ENCODE measurements at regions not wholly inside any gene's neighbourhood (a gene's known extent, or its start where the extent isn't known, plus 50 kb on each side); places are given as distances from the start of the nearest gene placed in this dataset.
"Not testable (repeated sequence)": the region's sequence is repeated elsewhere in the genome, so short reads cannot be mapped to it uniquely, and the experiment has no call there.

DNA sequence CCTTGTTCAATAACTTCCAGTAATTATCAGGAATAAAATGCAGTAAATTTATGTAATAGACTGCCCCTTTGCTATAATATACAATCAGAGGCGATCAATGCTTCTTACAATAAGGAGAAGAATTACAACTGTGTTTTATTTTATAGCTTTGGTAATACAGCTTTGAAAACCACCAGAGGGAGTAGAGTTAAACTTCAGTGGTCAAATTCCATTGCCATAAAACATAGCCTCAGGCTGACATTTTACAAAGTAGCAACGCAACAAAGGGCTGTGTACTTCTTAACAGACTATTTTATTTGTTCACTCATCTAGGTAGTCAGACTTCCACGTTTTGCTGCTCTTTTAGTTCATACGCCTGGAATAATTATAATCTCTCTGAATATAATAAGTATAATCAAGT lies 58.5 kb downstream of the TEX13C start:
- DNase-seq, result no peak

- DNase-seq, result no peak
These were observed 59.1 kb downstream of the TEX13C start for GRCh38 chrX:125378770-125379169.

DNA sequence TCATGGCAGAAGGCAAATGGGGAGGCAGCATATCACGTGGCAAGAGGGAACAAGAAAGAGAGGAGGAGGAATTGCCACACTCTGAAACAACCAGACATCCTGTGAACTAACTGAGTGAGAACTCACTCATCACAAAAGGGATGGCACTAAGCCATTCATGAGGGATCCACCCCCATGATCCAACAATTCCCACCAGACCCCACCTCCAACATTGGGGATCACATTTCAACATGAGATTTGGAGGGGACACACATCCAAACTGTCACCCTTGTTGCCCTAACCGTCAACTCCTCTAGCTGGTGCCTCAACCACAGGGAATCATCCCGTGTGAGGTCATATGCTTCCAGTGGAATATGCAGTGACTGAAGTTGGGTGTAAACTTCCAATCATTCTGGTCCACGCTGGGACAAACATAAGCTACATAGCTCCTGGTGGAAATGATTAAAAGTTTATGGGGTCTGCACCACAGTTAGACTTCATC lies 62.5 kb downstream of the TEX13C start:
- no peak for DNase-seq

DNA sequence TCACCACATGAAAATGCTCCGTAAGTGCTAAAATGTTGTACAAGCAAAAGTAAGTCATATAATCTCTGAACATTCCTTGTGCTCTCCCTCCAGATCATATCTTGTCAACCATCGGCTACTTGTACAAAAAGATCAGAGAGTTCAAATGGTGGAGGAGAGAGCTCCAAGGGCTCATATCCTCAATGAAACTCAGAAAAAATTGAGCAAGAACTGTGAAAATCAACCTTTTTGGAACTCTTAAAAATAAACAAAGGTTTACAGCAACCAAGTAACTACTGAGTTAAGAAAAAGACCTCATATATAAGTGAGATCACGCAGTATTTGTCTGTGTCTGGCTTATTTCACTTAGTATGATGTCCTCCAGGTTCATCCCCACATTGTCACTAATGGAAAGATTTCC lies 63.2 kb downstream of the TEX13C start:
- DNase-seq, result no peak

DNA sequence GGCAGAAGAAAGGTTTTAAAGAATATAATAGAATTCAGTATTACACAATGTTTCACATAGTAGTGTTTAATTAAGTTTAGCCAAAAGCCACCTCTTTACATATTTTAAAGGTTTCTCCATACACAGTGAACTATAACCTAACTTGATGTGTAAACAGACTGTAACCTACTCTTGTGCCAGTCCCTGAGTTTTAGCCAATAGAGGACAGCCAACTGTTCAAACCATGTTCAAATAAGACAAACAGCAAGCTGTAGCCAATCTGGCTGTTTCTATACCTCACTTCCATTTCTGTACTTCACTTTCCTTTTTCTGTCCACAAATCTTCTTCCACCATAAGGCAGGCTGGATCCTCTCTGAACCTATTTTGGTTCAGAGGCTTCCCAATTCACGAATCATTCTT lies 65.2 kb downstream of the TEX13C start:
- DNase-seq, result no peak

DNA sequence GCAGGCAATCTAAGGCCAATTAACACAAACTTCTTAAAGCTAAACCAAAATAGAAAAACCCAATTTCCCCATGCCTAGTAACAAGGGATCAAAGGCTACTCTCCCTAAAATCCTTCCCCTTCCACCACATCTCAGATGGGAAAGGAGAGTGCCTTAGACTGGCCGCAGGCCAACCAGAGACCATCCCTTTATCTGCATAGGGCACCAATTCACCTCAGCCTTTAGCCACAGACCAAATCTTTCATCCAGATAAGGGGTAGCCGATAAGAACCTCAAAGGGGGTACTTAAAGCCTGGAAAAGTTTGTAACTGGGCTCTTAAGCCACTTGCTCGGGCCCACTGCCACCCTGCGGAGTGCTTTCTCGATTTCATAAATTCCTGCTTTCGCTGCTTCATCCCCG lies 68.3 kb downstream of the TEX13C start:
- DNase-seq, result no peak

DNA sequence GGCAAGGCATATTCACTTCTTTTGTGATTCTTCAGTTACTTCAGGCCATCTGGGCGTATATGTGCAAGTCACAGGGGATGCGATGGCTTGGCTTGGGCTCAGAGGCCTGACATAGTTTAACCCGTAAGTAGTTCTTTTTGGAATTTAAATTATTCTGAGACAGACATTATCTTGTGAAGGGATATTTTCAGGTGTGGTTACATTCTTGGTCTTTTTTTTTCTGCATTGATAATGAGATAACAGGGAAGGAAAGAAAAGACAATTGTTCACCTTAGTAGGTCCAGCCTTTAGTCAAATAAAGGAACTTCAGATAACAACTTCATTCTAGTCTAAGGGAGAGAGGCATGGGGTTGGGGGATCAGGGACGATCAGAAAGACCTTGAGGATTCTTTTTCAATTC lies 74.8 kb downstream of the TEX13C start:
- no peak for DNase-seq

DNA sequence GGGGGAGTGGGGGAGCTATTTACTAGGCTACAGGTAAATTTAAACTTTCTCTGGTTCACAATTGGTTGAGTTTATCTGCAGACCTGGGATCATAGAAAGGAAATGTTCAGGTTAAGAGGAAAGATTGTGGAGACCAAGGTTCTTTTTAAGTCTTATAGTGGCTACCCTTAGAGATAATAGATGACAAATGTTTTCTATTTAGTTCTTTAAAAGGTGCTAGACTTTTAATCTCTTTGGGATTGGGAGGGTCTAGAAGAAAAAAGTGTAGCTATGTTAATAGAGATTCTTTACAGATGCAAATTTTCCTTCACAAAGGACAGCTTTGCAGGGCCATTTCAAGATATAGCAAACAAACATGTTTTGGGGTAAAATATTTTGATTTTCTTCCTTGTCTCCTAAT lies 76.0 kb downstream of the TEX13C start:
- DNase-seq, result no peak

- DNase-seq, result no peak
These were observed 79.3 kb downstream of the TEX13C start for GRCh38 chrX:125398959-125399440.

- DNase-seq, result no peak
These were observed 83.1 kb downstream of the TEX13C start for GRCh38 chrX:125402807-125403206.

DNA sequence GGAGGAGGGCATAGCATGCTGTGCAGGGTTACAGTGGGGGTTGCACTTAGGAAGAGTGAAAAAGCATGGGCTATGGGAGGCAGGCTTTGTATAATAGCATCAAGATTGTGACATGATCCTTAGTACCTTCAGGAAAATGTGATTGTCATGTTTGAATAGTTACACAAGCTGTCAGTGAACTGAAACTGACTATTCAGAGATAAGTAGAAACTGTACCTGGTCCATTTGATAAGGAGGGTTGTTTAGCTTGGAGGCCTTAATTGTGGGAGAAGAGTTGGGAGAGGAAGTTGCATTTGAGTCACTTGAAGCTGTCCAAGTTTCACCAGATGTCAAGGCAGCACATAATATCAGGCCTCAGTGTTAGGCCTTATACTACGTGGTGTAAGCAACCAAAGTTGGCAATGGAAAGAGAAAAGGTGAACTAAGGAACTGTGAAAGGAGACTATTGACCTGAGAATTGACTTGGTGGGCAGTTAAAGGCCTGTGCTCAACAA lies 85.0 kb downstream of the TEX13C start:
- no peak for DNase-seq

GRCh38 chrX:125405339-125405738 lies 85.7 kb downstream of the TEX13C start:
- no peak for DNase-seq

- DNase-seq, result no peak
These were observed 87.6 kb downstream of the TEX13C start for GRCh38 chrX:125407314-125407713.

DNA sequence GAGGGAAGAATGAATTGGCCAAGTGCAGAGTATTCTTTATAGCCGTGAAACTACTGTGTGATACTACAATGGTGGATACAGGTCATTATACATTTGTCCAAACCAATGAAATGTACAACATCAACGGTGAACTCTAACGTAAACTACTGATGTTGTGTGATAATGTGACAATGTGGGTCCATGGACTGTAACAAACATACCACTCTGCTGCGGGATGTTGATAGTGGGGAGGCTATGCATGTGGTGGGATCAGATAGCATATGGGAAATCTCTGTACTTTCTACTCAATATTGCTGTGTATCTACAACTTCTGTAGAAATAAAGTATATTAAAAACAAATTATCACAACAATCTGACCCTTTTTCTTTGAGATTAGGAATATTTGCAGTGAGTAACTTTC lies 101.1 kb downstream of the TEX13C start:
- DNase-seq, result no peak

DNA sequence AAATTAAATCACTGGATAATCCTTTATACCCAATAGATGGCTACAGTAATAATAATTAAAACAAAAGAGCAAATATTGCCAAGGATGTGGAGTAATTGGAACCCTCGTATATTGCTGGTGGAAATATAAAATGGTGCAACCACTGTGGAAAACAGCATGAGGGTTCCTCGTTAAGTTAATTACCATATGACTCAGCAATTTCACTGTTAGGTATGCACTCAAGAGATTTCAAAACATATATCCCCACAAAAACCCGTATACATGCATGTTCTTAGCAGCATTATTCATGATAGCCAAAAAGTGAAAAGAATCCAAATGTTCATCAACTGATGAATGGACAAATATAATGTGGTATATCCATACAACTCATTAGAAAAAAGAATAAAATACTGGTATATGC lies 103.3 kb downstream of the TEX13C start:
- no peak for DNase-seq

DNA sequence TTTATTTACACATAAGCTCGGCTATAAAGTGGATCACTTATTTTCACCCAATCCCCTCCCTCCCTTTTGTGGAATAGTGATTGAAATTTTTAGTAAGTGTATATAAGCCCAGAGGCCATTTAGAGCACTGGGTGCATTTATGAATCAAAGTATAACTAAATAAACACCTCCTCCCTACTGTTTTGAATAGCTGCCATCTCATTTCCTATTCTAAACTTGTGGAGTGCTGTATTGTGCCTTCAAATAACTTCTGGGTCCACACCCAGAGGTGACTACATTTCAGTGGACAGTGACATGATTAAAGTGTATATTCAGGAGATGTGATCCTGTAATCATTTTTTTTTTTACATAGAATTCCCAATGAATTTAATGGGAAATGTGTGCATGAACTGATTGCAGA lies 104.9 kb downstream of the TEX13C start:
- no peak for DNase-seq

- no peak for DNase-seq
These were observed 117.2 kb downstream of the TEX13C start for GRCh38 chrX:125436855-125437254.

- no peak for DNase-seq
These were observed 119.7 kb downstream of the TEX13C start for GRCh38 chrX:125439194-125439849.

GRCh38 chrX:125444659-125445058 lies 125.0 kb downstream of the TEX13C start:
- DNase-seq, result no peak

- DNase-seq, result no peak
These were observed 155.8 kb downstream of the TEX13C start for GRCh38 chrX:125475482-125475881.

GRCh38 chrX:125492439-125492838 lies 172.8 kb downstream of the TEX13C start:
- DNase-seq, result no peak

DNA sequence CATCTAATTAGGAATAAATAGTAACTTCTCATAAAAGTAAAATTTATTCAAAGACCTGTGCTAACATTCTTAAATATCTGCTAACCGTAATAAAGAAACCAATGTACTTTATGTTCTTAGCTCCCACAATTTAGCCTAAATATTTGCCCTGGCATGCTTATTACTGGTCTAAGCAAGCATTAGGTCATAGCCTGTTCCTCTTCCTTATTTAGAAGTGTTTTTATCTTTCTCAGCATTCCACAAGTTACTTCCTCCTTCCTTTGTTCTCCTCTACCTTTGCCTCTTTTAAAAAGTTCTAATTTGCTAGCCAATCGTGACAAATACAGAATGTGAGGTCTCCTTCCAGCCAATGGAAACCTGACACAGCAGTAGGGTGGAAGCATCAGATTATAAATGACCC lies 173.3 kb downstream of the TEX13C start:
- DNase-seq, result not testable (repeated sequence)

GRCh38 chrX:125497667-125498066 lies 178.0 kb downstream of the TEX13C start:
- DNase-seq, result no peak

- DNase-seq, result no peak
These were observed 184.1 kb downstream of the TEX13C start for GRCh38 chrX:125503769-125504168.

GRCh38 chrX:125505207-125505606 lies 185.5 kb downstream of the TEX13C start:
- no peak for DNase-seq
